Ammon's horn (tissue), 1 donor: ENCODE measurements at regions not wholly inside any gene's neighbourhood (a gene's known extent, or its start where the extent isn't known, plus 50 kb on each side); places are given as distances from the start of the nearest gene placed in this dataset.
A peak's percentile ranks its signal among the peaks of the same experiment; 100 is the strongest.
"Not testable (repeated sequence)": the region's sequence is repeated elsewhere in the genome, so short reads cannot be mapped to it uniquely, and the experiment has no call there.

Source experiments
- DNase-seq: peaks from one replicate; pipeline ENCODE4 v3.0.0-alpha.2; 2016; ENCODE audit warnings: low spot score

GRCh38 chr16:29130131-29130711 is 145.4 kb downstream of the LAT start:
- DNase-seq, result not testable (repeated sequence)

- DNase-seq, result peak; percentile 57
These were observed 144.7 kb downstream of the LAT start for GRCh38 chr16:29129458-29130038.

DNA sequence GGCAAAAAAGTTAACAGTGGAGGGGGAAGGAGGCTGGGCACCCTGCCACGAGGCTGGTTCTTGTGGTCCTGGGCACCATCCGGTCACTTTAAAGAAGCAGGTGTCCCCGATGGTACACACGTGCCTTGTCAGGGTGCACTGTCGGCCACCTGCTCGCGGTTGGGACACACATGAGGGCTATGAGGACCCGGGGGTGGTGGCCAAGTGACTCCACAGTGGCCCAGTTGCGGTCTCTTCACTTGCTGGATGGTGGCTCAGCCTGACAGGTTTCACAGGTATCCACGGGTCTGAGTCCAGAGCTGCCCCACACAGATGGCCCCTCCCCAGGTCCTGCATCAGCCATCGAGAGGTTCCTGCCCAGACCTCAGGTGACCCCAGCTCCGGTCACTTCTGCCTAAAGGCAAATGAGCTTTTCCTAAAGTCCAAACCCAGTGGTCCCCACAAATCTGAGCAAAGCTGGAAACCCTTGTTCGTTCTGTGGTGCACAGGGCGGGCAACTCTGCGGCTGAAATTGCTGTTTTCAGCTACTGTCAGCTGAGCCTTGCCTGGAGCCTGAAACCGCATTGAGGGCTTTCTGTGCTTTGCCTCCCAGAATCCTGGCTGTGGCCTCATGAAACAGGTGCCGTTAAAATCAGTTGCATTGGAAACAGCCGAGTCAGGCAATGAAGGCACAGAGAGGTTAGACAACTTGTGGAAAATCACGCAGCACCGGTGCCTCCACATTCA is 144.0 kb downstream of the LAT start:
- DNase-seq, result not testable (repeated sequence)

- DNase-seq, result not testable (repeated sequence)
These were observed 143.1 kb downstream of the LAT start for GRCh38 chr16:29127806-29128420.

GRCh38 chr16:29126616-29127015 is 141.8 kb downstream of the LAT start:
- DNase-seq, result no peak

DNA sequence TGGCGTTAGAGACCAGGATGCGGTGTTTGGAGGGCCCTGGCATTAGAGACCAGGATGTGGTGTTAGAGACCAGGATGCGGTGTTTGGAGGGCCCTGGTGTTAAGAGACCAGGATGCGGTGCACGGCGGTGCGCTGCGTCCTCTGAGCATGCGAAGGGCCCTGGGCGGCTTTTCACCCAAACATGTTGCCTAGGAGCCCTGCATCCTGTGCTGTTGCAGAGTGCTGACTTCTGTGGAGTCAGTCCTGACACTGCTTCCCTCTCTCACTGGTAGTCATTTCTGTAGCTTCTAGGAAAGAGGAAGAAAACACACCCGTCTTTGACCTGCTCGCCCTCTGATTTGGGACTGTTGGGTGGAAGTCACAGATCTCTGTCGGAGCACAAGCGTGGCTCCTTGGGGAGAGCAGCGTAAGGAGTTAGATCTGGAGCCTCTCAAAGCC is 141.2 kb downstream of the LAT start:
- peak; percentile 50 for DNase-seq

- no peak for DNase-seq
These were observed 140.0 kb downstream of the LAT start for GRCh38 chr16:29124828-29125227.

GRCh38 chr16:29124162-29124561 is 139.3 kb downstream of the LAT start:
- not testable (repeated sequence) for DNase-seq

DNA sequence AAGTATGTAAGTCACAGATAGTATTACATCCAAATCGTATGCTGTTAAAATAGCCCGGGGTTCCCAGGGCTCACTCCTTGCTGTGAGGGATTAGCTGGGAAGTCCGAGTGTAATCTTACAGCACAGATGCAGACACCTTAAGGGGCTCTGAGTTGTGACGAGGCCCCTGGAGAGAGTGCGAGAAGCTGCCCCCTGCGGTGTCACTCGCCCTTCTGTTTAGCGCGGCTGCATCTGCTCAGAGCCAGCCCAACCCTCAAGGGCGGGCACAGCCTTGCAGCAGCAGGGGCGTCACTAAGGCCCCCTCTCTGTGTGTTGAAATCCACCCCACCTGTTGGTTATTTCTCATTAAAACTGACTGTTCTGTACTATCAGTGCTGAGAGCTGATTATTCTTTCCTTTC is 135.8 kb downstream of the LAT start:
- DNase-seq, result not testable (repeated sequence)

DNA sequence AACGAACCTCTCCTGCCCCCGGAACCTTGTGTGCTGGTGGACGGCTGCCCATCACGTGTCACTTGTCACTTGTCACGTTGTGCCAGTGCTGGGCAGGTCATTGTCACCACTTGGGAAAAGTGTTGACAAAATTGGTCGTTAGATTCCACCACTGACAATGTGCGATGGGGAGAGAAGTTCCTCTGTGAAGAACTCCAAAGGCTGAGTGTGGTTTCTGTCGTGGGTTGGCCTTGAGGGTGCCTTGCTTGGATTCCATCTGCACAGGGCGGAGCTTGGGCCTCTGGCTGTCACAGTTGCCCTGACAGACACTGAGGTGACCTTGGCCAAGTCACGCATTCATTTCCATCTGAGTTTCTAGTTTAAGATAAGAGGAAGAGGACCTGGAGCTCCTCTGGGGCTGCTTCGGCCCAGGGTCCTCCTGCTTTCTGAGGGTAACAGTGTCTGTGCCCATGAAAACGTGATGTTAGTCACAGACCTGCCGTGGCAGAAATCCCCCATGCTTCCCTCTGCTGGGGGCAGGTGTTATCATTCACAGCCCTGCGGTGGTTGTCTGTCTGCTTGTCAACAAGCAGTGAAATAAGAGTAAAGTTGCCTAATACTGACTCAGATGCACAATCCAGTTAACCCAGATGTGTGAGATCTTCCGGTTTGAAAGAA is 133.6 kb downstream of the LAT start:
- DNase-seq, result not testable (repeated sequence)

DNA sequence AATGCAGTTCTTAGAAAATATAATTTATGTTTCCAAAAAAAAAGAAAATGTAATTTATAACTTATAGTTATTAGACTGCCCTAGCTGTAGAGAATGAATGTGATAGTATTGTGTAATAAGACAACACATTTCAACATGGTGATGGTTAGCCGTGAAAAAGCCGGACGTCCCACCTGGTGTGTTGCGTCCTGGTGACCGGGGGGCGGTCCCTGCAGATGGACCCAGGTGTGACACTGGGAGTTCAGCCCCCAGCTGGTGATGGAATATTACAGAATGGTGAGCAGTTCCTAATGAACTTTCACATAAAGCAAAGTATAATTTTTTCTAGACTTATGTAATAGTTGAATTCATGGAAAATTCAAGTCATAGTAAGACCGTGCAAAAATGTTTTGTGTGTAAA is 132.8 kb downstream of the LAT start:
- DNase-seq, result no peak

- DNase-seq, result no peak
These were observed 132.1 kb downstream of the LAT start for GRCh38 chr16:29116980-29117379.

GRCh38 chr16:29116207-29116606 is 131.4 kb downstream of the LAT start:
- not testable (repeated sequence) for DNase-seq

DNA sequence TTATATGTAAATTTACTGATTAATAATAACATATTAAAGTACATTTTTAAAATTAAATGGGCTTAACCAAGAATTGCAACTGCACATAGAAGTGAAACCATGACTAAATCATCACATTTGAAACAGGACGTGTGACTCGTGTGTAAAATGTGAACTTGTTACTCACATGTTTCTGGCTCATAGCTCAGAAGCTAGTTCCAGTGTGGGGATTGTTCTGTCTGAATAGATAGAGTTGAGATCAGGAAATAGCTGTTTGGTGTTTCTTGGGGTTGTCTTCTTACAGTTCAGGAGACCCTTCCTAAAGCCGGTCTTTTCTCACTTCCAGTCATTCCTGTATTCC is 130.9 kb downstream of the LAT start:
- not testable (repeated sequence) for DNase-seq

DNA sequence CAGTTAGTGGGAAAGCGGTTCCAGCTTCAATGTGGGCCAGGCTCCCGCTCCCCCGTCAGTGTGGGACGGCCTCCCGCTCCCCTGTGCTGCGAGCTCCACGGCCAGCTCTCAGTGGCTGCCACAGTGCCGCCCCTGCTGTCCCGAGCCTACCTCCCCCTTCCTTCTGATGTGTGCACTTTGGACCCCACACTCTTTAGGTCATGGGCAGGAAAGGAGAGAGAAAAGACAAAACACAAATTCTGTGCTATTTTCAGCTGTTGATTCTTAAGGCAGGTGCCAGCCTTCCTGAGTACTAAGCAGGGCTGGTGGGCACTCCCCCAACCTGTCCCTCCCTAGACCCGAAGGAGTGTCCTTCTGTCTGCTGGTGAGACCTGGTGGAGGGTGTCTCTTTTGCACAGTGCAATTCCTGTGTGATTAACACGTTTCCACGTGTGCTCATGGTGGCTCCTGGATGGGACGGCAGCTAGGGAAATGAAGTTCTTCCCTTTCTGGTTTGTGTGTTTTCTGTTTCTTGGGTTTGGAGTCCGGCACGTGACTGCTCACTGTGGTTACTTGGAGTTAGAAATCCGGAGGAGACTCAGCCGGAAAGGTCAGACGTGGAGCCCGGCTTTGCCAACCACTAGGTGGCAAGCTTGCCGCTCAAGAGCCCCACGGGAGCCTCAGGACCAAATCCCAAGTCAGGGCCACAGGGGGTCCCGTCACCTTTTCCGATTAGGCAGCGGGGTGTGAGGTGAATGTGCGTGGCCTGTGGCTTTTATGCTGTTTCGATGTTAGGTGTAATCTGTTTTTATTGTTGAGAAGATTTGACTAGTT is 130.3 kb downstream of the LAT start:
- not testable (repeated sequence) for DNase-seq

DNA sequence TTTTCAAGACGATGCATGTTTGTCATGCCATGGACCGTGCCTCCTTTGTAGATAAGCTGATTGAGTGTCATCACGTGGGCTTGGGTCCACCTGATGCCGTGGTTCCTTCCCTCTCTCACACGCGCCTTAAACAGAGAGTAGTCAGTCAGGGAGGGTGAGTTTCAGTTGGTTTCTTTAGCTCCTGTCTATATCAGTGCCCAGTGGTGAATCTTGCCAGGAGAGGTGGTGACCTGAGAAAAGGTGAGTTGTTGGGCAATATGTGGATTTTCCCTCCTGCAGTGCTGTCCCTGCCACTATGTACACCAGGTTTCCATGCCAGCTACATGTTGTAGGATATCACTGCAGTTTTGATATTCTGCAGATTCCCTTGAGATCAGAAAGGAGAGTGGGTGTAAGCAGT is 129.7 kb downstream of the LAT start:
- no peak for DNase-seq

- not testable (repeated sequence) for DNase-seq
These were observed 128.6 kb downstream of the LAT start for GRCh38 chr16:29113446-29113845.

DNA sequence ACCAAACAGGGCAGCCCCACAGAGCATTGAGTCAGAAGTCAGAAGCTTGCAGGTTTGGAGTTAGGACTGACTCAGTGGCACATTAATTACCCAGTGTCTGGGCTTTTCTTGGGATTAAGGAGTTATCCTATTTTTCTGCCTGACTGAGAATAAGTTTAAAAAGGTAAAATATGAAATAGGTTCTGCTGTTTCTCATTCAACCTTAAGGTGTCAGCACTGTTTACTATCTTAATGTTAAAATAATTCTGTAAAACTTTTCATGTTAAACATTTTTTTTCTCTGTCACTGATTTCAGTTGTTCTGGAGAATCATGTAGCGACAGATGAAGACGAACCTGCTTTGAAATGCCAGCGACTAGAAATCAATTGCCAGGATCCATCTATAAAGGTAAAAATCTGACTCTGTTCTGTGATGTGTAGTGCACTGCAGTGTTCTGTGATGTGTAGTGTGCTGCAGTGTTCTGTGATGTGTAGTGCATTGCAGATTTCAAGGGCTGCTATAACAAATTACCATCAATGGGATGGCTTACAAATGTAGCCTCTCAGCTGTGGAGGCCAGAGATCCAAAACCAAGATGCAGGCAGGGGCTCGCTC is 128.0 kb downstream of the LAT start:
- no peak for DNase-seq

DNA sequence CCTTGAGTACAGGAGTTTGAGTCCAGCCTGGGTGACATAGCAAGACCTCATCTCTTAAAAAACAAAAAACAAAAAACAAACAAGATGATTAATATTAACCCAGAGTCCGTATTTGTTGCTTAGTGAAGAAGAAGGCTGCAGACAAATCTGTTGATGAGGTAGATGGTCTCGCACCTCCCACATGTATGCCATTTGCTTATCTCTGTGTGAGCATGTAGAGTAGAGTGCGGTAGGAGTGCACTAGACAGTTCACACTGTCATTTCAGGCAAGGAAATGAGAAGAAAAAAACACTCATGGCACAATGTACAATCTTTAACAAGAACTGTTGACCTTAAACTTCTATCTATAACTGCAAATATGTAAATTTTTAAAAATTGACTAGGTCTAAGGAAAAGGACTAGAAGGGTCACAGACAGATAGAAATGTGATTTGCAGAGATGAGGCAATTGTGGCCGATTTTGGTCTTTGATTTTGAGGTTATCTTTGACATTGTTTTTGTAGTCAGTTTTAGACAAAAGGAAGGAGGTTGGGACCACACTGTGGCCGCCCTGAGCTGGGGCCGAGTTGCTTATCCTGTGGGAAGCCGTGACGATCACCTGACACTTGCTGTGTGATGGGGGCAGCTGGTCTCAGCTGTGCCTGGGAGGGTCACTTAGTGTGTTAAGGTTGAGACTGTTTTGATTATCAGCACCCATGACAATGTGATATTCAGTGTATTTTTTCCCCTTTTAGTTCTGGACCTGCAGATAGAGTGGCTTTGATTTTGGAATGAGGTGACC is 127.2 kb downstream of the LAT start:
- not testable (repeated sequence) for DNase-seq

DNA sequence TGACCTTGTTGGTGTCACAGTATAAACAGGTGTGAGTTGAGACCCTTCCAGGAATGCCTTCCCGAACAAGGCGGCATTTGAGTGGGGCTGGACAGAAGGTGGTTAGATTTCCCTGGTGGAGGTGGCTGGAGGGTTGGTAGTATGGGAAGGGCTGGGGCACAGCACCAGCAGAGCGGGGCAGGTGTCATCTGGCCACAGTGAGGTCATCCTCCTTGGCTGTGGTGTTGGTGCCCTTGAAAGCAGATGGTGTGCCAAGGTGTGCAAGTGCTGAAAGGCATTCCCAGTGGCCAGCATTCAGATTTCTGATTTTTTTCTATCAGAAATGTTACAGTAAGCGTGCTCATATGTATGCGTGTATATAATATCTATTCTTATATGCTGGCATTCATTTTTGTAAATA is 126.6 kb downstream of the LAT start:
- no peak for DNase-seq
